NCI-H774 (cell line): ENCODE measurements at regions not wholly inside any gene's neighbourhood (a gene's known extent, or its start where the extent isn't known, plus 50 kb on each side); places are given as distances from the start of the nearest gene placed in this dataset.

Source experiments
- DNase-seq: peaks from one replicate; lab custom pipeline; 2025; lab: John Stamatoyannopoulos, UW

GRCh38 chr9:1267141-1267570, 217.0 kb downstream of the DMRT2 start:
- no peak for DNase-seq

DNA sequence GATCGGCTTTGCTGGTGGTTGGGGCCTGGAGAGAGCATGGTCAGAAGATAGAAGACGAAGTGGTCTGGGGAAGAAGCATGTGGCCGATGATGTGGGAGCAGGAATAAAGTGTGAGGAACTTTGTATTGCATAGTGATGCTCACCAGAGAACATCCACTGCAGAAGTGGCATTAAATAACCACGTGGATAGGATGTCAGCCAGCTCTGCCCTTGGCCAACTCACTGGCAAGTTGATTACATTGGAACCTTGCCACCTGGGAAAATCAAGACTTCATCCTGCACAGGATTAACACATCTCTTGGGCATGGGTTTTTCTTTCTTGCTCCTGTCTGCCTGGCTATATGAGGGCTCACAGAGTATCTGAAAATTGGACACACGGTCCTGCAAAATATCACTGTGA, 217.4 kb downstream of the DMRT2 start:
- DNase-seq: no peak

GRCh38 chr9:1269533-1270315, 219.6 kb downstream of the DMRT2 start:
- no peak for DNase-seq

DNA sequence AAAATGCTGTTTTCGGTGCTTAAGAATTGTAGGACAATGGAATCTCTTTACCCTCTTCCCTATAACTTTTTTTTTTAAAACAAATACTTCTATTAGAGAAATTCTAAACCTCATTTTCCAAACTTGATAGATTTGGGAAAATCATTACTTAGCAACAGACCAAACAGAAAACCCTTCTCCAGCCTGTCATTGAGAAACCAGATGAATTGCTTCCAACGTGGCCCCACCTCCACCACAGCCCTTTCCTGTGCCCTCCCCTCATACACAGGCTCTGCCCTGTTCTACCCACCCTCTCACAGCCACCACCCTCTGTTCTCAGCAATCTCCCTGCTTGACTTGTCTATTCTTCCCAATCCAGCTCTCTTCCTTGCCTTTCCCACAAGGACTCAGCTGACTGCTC, 221.2 kb downstream of the DMRT2 start:
- no peak for DNase-seq

DNA sequence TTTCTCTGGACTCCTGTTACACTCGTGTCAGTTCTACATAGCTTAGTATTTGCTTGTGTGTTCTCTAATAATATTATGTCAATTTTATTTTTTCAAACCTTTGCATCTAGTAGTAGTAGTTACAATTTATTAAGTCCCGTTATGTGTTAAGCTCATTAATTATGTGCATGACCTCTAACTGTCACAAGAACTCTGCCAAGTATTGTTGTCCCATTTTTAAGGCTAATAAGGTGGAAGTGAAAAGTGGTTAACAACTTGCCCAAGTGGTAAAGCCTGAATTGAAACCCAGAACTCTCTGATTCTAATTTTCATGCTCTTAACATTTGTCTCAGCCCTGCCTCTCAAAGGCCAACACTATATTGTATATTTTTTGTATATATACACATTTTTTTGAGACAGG, 221.6 kb downstream of the DMRT2 start:
- no peak for DNase-seq

DNA sequence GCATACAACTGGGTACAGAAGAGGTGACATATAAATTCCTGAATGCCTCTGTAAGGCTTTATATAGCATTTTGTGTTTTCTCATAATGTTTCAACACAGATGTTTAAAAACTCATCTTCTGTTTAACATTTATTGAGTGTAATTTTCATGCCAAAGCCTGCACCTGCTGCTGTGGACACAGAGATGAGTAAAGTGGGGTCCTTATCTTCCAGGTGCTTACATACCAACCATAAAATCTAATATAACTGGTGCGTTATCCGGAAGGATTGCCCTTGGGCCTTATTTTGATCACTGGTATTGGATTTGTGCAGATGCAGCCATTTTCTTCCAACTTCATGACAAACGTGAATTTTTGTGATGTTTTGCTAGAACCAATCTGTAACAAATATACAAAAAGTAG, 222.3 kb downstream of the DMRT2 start:
- no peak for DNase-seq

DNA sequence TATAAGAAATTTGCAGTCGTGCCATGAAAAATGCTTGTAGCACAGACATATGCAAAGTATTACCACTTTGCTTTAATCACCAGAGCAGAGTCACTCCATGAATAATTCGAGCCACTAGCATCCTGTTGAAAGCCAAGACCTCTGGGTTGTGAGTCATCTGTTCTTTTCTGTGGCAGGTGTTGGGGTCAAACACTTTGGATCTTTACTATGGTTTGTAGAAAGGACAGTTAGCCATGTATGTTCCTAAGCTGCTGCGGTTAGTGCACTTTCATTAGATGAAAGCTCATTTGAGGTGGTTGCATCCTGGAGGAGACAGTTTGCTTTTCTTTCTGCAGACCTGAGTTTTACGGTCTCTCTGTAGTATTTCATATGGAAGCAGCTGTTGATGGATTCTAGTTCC, 223.7 kb downstream of the DMRT2 start:
- no peak for DNase-seq

- DNase-seq: no peak
These were observed 224.2 kb downstream of the DMRT2 start for GRCh38 chr9:1274334-1274733.

- no peak for DNase-seq
These were observed 226.3 kb downstream of the DMRT2 start for GRCh38 chr9:1276474-1276873.

DNA sequence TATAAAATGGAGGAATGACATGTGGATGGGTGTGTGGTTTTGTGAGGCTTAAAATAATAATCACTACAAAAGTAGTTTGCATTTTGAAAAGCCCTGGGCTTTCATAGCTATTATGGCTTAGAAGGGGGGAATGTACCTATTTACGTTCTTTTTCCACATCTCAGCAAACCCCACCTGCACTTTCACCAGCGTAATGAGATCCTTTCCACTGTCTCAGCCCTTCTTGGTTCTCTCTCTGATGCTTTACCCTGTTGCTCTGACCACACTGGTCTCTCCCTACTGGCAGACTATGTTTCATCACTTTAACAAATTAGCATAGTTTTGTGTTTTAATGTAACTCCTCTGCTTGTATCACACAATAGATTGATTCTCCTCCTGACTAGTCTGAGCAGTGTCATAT, 234.6 kb downstream of the DMRT2 start:
- DNase-seq: no peak

DNA sequence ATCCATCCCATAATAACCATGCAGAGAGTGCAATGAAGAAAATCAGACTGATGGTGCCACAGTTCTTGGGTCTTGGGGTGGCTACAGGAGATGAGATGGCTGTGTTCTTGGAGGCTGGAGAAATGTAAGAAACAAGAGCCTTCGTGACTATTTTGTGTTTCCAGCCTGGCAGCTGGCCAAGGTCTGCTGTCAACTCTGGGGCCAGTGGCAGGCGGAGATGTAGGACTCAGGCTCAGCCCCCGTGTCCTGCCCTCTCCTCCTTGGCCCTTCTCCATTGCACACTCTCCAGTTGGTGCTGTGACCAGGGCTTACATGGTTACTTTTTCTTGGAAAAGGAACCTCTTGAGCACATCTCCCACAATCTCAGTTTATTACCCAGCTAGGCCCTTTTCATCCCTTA, 235.4 kb downstream of the DMRT2 start:
- no peak for DNase-seq

- DNase-seq: no peak
These were observed 242.2 kb downstream of the DMRT2 start for GRCh38 chr9:1292384-1292783.

DNA sequence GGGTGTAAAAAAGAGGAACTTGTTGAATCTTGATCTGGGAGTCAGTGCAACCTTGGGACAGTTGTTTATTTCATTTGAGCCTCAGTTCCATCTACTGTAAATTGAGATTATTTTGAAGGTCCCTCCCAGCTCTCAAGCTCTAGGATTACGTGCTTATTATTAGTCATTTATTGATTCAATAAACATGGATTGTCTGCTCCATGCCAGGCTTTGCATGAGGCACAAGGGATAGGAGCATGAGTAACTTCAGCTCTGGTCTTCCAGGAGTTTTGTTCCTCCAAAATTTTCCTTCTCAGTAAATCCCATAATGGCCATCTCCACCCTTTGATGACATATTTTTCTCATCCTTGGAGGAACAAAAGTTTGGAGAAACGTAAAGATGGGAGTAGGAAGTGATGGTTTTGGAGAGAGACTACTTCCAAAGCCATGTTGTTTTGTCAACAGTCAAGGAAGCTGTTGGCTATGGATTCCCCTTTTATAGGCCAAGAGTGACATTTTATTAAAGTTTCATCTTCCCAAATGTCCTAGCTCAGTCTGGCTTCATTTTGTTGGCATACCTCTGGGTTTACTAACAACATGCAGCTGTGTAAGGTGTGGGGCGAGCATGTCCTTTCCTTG, 244.6 kb downstream of the DMRT2 start:
- DNase-seq: no peak

DNA sequence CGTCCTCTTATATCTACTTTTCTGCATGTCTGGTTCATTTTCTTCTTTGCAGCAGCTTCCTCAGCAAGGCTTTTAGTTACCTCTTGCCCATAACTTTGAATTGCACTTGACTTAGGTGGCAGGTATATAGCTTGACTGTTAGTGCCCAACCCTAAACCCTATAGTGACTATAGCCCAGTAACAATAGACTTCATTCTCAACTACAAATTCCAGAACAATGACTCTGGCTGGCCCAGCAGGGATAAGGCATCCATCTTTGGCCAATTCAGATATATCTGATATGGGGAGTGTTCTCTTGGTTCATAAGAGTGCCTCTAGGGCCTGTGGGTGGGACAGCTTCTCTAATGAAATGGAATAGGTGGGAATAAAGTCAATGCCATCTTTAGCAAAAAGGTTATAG, 246.2 kb downstream of the DMRT2 start:
- DNase-seq: no peak

DNA sequence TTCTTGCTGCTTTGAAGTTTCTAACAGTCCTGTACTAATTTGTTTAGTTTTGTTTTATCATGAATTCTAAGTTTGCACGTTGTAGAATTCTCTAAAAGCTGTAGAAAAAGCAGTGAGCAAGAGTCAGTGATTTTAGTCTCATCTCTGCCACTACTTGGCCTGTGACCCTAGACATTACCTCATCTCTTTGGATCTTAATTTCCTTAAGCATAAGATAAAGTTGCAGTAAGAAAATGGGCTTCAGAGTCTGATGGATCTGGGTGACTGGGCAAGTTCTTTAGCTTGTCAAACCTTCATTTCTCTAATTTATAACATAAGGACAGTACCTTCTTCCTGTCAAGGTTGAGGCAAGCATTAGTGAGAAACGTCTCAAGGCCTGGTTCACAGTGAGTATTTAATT, 247.9 kb downstream of the DMRT2 start:
- no peak for DNase-seq

DNA sequence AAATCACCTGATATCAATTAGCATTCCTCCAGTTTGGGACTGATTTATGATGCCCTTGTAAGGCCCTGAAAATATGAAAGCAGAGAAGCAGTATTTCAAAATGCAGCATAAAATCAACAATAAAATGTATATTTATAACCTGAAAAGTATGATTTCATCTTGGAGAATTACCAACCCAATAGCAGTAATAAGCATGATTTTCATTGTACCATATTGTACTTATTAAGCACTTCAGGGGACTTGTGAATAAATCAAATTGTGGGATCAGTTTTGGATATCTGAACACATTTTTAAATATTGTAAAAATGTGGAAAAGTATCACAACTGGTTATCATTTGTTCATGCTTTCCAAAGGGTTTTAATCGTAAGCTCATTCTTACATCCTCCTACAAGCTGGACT, 250.8 kb downstream of the DMRT2 start:
- no peak for DNase-seq

- DNase-seq: no peak
These were observed 253.8 kb downstream of the DMRT2 start for GRCh38 chr9:1303932-1304331.

DNA sequence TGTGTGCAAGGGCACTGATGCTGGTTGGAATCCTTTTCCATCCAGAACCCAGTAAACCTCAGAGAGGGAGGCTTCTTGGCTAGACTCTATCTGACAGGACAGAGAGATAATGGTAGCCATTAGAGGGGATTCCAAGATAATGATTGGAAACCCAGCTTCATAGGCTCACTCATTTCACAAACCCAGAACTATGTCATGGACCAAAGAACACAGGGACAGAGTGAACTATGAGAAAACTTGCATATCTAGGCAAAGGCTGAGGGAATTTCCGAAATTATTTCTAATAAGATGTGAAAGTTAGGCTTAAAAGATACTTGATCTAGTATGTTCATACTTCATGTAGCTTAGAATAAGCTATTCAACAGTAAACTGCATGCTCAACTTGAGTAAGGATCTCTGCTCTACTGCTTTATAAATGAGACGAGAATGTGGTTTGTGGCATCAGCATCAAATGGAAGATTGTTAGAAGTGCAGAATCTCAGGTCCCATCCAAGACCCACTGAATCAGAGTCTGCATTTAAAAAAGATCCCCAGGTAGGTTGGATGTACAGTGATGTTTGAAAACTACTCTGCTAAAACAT, 261.4 kb downstream of the DMRT2 start:
- DNase-seq: no peak

DNA sequence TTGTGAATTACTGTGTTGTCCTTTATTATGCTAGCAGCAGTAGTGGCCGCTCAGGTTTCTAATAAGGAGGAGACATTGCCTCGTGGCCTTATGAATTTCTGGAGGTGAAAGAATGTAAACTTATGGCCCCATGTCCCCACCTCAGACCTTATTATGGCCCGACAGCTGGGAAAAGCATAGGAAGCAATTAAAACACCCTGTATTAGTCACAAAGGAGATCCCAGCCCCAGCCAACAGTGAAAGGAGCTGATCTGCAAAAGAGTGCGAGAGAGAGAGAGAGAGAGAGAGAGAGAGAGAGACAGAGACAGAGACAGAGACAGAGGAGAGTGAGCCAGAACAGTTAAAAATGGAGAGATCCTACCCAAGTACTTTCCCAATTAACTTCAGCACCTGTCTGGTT, 269.3 kb downstream of the DMRT2 start:
- DNase-seq: no peak

- no peak for DNase-seq
These were observed 269.9 kb downstream of the DMRT2 start for GRCh38 chr9:1320051-1320557.

DNA sequence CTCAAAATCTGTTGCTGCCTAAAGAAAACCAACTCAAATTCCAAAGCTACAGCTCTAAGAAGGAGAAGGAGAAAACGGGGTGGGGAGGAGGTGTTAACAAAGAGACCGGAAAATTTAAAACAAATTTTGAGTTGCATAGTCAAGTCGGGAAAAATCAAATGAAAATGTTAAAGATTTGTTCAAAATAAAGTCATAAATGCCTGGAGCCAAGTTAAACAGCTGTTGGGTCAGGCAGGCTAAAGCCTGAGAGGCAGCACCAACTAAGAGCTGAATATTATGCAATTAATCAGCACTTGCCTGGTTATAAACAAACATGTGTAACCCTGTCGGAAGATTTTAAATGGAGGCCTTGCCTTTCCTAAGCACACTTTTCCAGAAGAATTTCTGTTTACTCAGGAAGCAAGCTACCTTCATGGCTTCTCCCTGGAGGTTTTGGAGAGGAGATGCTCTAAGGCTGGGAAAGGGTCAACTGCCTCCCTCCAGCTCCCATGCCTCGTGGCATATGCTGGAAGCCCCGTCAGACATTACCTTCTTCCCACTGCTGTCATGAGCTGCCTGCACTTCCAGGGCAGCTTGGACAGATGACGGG, 270.5 kb downstream of the DMRT2 start:
- no peak for DNase-seq

DNA sequence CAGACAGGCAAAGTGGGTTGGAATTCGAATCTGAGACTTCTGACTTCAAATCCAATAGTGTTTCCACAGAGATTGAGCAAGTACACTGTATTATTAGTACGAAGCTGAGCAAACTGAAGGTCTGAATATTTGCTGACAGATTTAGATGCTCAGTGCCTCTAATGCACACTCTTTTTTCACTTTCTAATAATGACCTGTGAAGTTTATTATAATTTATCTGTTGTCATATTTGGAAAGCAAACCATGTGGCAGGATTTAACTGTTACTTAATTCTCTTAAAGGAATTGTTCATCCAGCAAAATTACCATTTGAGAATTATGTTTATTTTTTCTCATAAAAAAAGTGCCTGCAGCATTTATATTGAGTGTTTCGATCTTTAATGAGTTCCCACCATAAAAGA, 277.3 kb downstream of the DMRT2 start:
- no peak for DNase-seq

- DNase-seq: no peak
These were observed 278.2 kb downstream of the DMRT2 start for GRCh38 chr9:1328341-1328740.
